Activated CD4-positive, alpha-beta memory T cell treated with anti-CD3 and anti-CD28 coated beads for 36 hours (primary cell): ENCODE measurements at regions not wholly inside any gene's neighbourhood (a gene's known extent, or its start where the extent isn't known, plus 50 kb on each side); places are given as distances from the start of the nearest gene placed in this dataset.
"Not testable (repeated sequence)": the region's sequence is repeated elsewhere in the genome, so short reads cannot be mapped to it uniquely, and the experiment has no call there.

Experiments used
- CTCF ChIA-PET: fragments of 350-600 bp; sonication (Branson Sonifier 250); formaldehyde crosslinking; loops from one replicate; lab custom pipeline; 2021; ENCODE audit warnings: antibody characterized with exemption, inconsistent platforms; lab: Charles Lee
- POLR2A ChIA-PET: fragments of 350-600 bp; sonication (Branson Sonifier 250); formaldehyde crosslinking; loops from one replicate; lab custom pipeline; 2021; ENCODE audit warnings: antibody characterized with exemption; lab: Charles Lee
- DNase-seq: peaks from one replicate; pipeline ENCODE4 v3.0.0-alpha.2; 2020
- H3K27ac Mint-ChIP-seq: one replicate; pipeline ENCODE4 v1.8.0; 2021; ENCODE audit warnings: mixed read lengths
- H3K27me3 Mint-ChIP-seq: one replicate; pipeline ENCODE4 v1.8.0; 2021; ENCODE audit warnings: mixed read lengths
- H3K36me3 Mint-ChIP-seq: one replicate; pipeline ENCODE4 v1.8.0; 2021; ENCODE audit warnings: mixed read lengths
- H3K4me1 Mint-ChIP-seq: one replicate; pipeline ENCODE4 v1.8.0; 2021; ENCODE audit warnings: low read depth, mixed read lengths
- H3K4me3 Mint-ChIP-seq: one replicate; pipeline ENCODE4 v1.8.0; 2021; ENCODE audit warnings: mild to moderate bottlenecking, mixed read lengths
- H3K9me3 Mint-ChIP-seq: one replicate; pipeline ENCODE4 v1.8.0; 2021; ENCODE audit warnings: mixed read lengths
- intact Hi-C: fragments of 100-400 bp; cut with micrococcal nuclease; formaldehyde crosslinking; loops from one replicate; pipeline ENCODE4 v1.15.1; 2023

- H3K36me3 Mint-ChIP-seq, POLR2A ChIA-PET, DNase-seq, H3K27me3 Mint-ChIP-seq, H3K27ac Mint-ChIP-seq, H3K9me3 Mint-ChIP-seq, CTCF ChIA-PET, H3K4me3 Mint-ChIP-seq, H3K4me1 Mint-ChIP-seq: not testable (repeated sequence)
- intact Hi-C loops, result loop anchor here (5.0 kb wide), 1 partner anchor 167 kb away; no protein-coding TSS in a partner anchor
Measured at GRCh38 chr3:8440142-8440541, 61.5 kb upstream of the LMCD1 start.

- POLR2A ChIA-PET, result no interaction called here
Measured at GRCh38 chr3:8441969-8442559, 59.6 kb upstream of the LMCD1 start.

DNA sequence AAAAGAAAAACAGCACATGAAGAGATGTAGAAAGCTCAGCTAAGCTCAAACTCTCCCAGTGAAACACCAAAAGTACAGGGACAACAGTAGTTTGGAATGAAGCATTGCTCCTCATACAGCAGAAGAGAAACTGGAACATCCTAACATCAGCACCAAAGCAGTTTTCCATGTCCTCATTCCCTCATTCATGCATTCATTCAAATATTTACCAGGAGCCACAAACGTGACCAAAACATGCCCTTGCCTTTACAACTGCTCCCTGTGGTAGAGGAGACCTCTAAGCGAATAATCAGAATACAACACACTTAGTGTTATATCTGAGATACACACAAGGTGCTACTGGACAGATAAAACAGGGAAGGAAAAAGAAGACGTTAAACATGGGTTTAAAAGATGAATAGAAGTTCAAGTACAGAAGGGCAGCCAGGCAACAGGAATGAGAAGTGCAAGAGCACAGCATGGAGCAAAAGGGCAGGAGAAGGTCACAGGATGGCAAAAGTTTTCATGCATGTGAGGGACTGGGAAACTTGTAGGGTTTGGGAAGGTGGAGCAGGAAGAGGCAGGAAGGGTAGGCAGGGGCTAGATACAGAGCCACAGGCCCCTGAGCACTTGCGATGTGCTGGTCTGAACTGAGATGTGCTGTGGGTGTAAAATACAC, 58.5 kb upstream of the LMCD1 start:
- peaks cover 3% of the 10 kb centered on the region for H3K27me3 Mint-ChIP-seq
- no peak overlapping the region for H3K27ac Mint-ChIP-seq
- no peak overlapping the region for H3K4me3 Mint-ChIP-seq
- ChIA-PET CTCF (interaction anchor here (1.9 to 2.1 kb wide), 2 partner anchors 28 to 182 kb away, joined by 5 to 10 read pairs; no protein-coding TSS in a partner anchor), POLR2A (no interaction called here)
- H3K9me3 Mint-ChIP-seq, result no peaks in the 10 kb centered on the region
- H3K4me1 Mint-ChIP-seq, result no peaks in the 10 kb centered on the region
- H3K36me3 Mint-ChIP-seq, result no peaks in the 10 kb centered on the region
- no peak for DNase-seq
- intact Hi-C loops, result loop anchor here (1.0 to 5.0 kb wide), 2 partner anchors 164 to 180 kb away; no protein-coding TSS in a partner anchor

More at GRCh38 chr3:8441969-8442559, 59.6 kb upstream of the LMCD1 start:
- Mint-ChIP-seq H3K4me1 (no peaks in the 10 kb centered on the region), H3K27me3 (peaks cover 1% of the 10 kb centered on the region), H3K36me3 (no peaks in the 10 kb centered on the region), H3K9me3 (no peaks in the 10 kb centered on the region), H3K4me3 (no peak overlapping the region), H3K27ac (no peak overlapping the region)
- intact Hi-C loops, result loop anchor here (1.0 to 5.0 kb wide), 2 partner anchors 165 to 181 kb away; no protein-coding TSS in a partner anchor
- no peak for DNase-seq
- CTCF ChIA-PET, result interaction anchor here (0.8 to 2.1 kb wide), 5 partner anchors 27 to 183 kb away, joined by 3 to 10 read pairs (median 4); no protein-coding TSS in a partner anchor

DNA sequence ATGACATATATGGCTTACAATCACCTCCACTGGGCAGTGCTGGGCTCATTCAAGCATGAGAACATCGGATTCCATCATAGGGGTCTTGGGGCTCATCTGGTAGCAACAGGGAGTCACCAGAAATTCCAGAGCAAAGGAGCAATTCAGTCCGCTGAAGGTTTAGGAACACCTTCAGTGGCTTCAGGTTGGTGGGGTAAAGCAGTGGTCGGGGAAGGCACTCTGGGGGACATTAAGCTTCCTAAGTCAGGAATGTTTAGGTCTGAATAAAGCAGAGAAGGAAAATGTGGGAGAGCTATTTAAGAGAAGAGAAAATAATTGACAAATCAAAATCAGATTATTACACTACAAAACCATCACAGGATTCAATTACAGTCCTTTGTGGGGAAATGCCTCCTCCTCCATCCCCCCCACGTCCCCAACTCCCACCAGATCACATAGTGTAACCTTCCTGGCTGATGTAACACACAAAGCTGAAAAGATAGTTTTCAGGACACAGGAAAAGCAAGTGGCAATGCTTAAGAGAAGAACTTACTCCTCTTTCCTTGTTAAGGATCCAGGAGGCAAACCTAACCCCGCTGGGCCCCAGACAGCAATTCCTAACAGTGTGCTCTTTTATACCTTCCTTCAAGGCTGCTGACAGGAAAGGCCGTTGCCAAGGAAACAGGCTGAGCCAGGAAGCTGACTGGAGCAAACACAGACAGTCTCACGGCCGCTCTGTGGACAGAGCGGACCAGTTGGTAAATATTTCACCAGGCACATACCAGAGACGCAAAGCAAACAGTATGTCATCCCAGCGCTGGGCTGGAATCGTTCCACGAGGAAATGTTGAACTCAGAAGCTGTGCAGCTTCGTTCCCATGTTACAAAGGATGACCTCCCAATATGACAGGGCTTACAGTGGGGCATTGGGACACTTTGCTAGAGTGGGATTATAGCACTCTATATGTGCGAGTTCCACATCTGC, 57.5 kb upstream of the LMCD1 start:
- Mint-ChIP-seq H3K36me3 (no peaks in the 10 kb centered on the region), H3K27me3 (peaks cover 6% of the 10 kb centered on the region), H3K4me1 (no peaks in the 10 kb centered on the region), H3K9me3 (no peaks in the 10 kb centered on the region), H3K27ac (no peak overlapping the region), H3K4me3 (no peak overlapping the region)
- ChIA-PET POLR2A (no interaction called here), CTCF (no interaction called here)
- DNase-seq, result no peak
- intact Hi-C loops, result loop anchor here (5.0 kb wide), 1 partner anchor 163 kb away; no protein-coding TSS in a partner anchor

GRCh38 chr3:8444883-8445282, 56.7 kb upstream of the LMCD1 start:
- H3K27me3 Mint-ChIP-seq, result peaks cover 7% of the 10 kb centered on the region
- intact Hi-C loops, result loop anchor here (5.0 kb wide), 1 partner anchor 162 kb away; no protein-coding TSS in a partner anchor
- CTCF ChIA-PET, result no interaction called here

DNA sequence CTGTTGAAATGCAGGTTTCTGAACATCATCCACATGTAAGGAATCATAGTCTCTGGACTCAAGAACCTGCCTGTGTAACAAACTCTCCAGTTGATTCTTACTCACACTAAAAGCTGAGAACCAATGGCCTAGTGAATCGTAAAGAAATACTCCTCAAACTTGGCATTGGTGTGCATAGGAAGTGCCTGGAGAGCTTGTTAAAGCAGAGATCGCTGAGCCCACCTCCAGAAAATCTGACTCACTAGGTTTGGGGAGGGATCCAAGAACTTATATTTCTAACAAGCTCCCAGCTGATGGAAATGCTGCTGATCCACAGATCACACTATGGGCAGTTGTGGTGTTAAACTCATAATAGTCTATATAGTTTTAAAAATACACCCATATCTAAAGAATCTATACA, 55.8 kb upstream of the LMCD1 start:
- Mint-ChIP-seq H3K27ac (no peak overlapping the region), H3K9me3 (no peaks in the 10 kb centered on the region), H3K4me1 (no peaks in the 10 kb centered on the region), H3K27me3 (peaks cover 7% of the 10 kb centered on the region), H3K36me3 (no peaks in the 10 kb centered on the region), H3K4me3 (no peak overlapping the region)
- DNase-seq, result no peak
- POLR2A ChIA-PET, result no interaction called here
- CTCF ChIA-PET, result no interaction called here
- intact Hi-C loops, result no loop called here

More at GRCh38 chr3:8444883-8445282, 56.7 kb upstream of the LMCD1 start:
- POLR2A ChIA-PET, result no interaction called here
- no peak overlapping the region for H3K27ac Mint-ChIP-seq
- H3K36me3 Mint-ChIP-seq, result no peaks in the 10 kb centered on the region
- no peak for DNase-seq
- H3K4me3 Mint-ChIP-seq, result no peak overlapping the region
- H3K9me3 Mint-ChIP-seq, result no peaks in the 10 kb centered on the region
- no peaks in the 10 kb centered on the region for H3K4me1 Mint-ChIP-seq

DNA sequence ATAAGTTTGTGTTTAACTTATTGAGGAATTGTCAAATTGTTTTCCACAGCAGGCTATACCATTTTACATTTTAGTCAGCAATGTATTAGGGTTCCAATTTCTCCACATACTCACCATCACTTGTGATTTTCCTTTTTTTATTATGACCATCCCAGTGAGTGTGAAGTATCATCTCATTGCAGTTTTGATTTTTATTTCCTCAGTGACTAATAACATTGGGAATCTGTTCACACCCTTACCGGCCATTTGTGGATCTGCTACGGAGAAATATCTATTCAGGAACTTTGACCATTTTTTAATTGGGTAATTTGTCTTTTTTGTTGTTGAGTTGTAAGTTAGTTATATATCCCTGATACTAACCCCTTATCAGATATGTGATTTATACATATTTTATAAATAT, 54.8 kb upstream of the LMCD1 start:
- H3K27me3 Mint-ChIP-seq, result peaks cover 10% of the 10 kb centered on the region
- no peak for DNase-seq
- H3K4me1 Mint-ChIP-seq, result no peaks in the 10 kb centered on the region
- H3K27ac Mint-ChIP-seq, result no peak overlapping the region
- ChIA-PET POLR2A (no interaction called here), CTCF (no interaction called here)
- intact Hi-C loops, result no loop called here
- H3K36me3 Mint-ChIP-seq, result no peaks in the 10 kb centered on the region
- no peaks in the 10 kb centered on the region for H3K9me3 Mint-ChIP-seq
- no peak overlapping the region for H3K4me3 Mint-ChIP-seq

GRCh38 chr3:8450618-8451017, 51.0 kb upstream of the LMCD1 start:
- intact Hi-C loops, result no loop called here
- peaks cover 10% of the 10 kb centered on the region for H3K27me3 Mint-ChIP-seq

GRCh38 chr3:8451696-8452095, 49.9 kb upstream of the LMCD1 start:
- Mint-ChIP-seq H3K36me3 (no peaks in the 10 kb centered on the region), H3K4me3 (no peak overlapping the region), H3K9me3 (no peaks in the 10 kb centered on the region), H3K27me3 (peaks cover 10% of the 10 kb centered on the region), H3K4me1 (no peaks in the 10 kb centered on the region), H3K27ac (no peak overlapping the region)
- POLR2A ChIA-PET, result no interaction called here
- CTCF ChIA-PET, result no interaction called here
- intact Hi-C loops, result no loop called here
- DNase-seq, result no peak

More at GRCh38 chr3:8450618-8451017, 51.0 kb upstream of the LMCD1 start:
- Mint-ChIP-seq H3K27ac (no peak overlapping the region), H3K4me3 (no peak overlapping the region), H3K36me3 (no peaks in the 10 kb centered on the region), H3K4me1 (no peaks in the 10 kb centered on the region), H3K9me3 (no peaks in the 10 kb centered on the region)
- ChIA-PET CTCF (no interaction called here), POLR2A (no interaction called here)
- DNase-seq, result no peak
